Kidney (tissue), 13 donors: ENCODE measurements at regions not wholly inside any gene's neighbourhood (a gene's known extent, or its start where the extent isn't known, plus 50 kb on each side); places are given as distances from the start of the nearest gene placed in this dataset.
A peak's percentile ranks its signal among the peaks of the same experiment; 100 is the strongest.

Experiments used
- DNase-seq, 5 donors: peaks; one replicate each; pipeline ENCODE4 v3.0.0-alpha.2; 2013 to 2020
- FAIRE-seq: peaks from 2 replicates; lab custom pipeline; 2012; peaks lifted over from hg19 to GRCh38; lab: Jason Lieb, UNC
- H3K27ac ChIP-seq, 2 donors: one replicate each; pipeline ENCODE4 v1.7.0; 2013; ENCODE audit warnings: low read depth in 2 of 2, low read length in 2 of 2, inconsistent platforms in 1 of 2
- H3K27me3 ChIP-seq: one replicate; pipeline ENCODE4 v1.7.1; 2013; ENCODE audit warnings: low read length, inconsistent platforms; ENCODE audit not compliant: control insufficient read depth, insufficient read depth
- H3K36me3 ChIP-seq, 3 donors: one replicate each; pipeline versions ENCODE4 v1.7.0 to v1.7.1; 2013; ENCODE audit warnings: low read length in 3 of 3, control low read depth in 1 of 3, inconsistent platforms in 1 of 3; ENCODE audit not compliant: insufficient read depth in 3 of 3, control insufficient read depth in 2 of 3
- H3K4me1 ChIP-seq, 3 donors: one replicate each; pipeline versions ENCODE4 v1.7.0 to v1.7.1; 2013; ENCODE audit warnings: low read length in 3 of 3, inconsistent platforms in 1 of 3, low read depth in 1 of 3; ENCODE audit not compliant: control insufficient read depth in 2 of 3, insufficient read depth in 2 of 3
- H3K4me3 ChIP-seq, 3 donors: one replicate each; pipeline versions ENCODE4 v1.7.0 to v1.8.1; 2013; ENCODE audit warnings: low read length in 3 of 3, control low read depth in 1 of 3, inconsistent platforms in 1 of 3
- H3K9ac ChIP-seq, 3 donors: one replicate each; pipeline versions ENCODE4 v1.7.0 to v1.7.1; 2013; ENCODE audit warnings: low read length in 3 of 3, control low read depth in 1 of 3, inconsistent platforms in 1 of 3
- H3K9me3 ChIP-seq, 3 donors: one replicate each; pipeline versions ENCODE4 v1.7.0 to v1.7.1; 2013; ENCODE audit warnings: low read length in 3 of 3, control low read depth in 1 of 3, inconsistent platforms in 1 of 3; ENCODE audit not compliant: control insufficient read depth in 2 of 3, insufficient read depth in 1 of 3
- CTCF ChIP-seq: IDR thresholded peaks from 3 replicates; pipeline ENCODE4 v1.5.1; 2012; ENCODE audit warnings: mild to moderate bottlenecking, moderate library complexity, borderline replicate concordance; ENCODE audit not compliant: insufficient read depth; ENCODE audit errors: extremely low read depth
- intact Hi-C: fragments of 100-400 bp; cut with DNase I; formaldehyde crosslinking; loops from one replicate; pipeline ENCODE4 v1.11.1; 2022
- donor health status: control.
- donor health status: control.
- donor health status: control.
- donor health status: control.
- donor health status: control.
- donor health status: DM: yes; HTN: yes; CAD: no.
- donor health status: Normal renal cell carcinoma (clear cell type).

GRCh38 chr3:44000586-44000985 lies 241.1 kb upstream of the TOPAZ1 start:
- intact Hi-C loops: no loop called here
- H3K36me3 ChIP-seq: no peaks in the 10 kb centered on the region
- DNase-seq: no peak
- H3K4me1 ChIP-seq: peaks cover 0 to 24% (median 0%) of the 10 kb centered on the region in 3 donors
- FAIRE-seq: no peak
- no peaks in the 10 kb centered on the region for H3K9me3 ChIP-seq
- H3K9ac ChIP-seq: no peak overlapping the region
- no peak for TF ChIP-seq CTCF
- H3K27me3 ChIP-seq: peaks cover 38% of the 10 kb centered on the region
- no peak overlapping the region for H3K27ac ChIP-seq
- H3K4me3 ChIP-seq: peak overlapping the region in 1 of 3 donors; percentile 45

GRCh38 chr3:44001072-44001471 lies 240.6 kb upstream of the TOPAZ1 start:
- Histone ChIP-seq H3K4me3 (no peak overlapping the region), H3K27me3 (peaks cover 35% of the 10 kb centered on the region), H3K4me1 (peaks cover 0 to 20% (median 0%) of the 10 kb centered on the region in 3 donors), H3K27ac (no peak overlapping the region), H3K9ac (no peak overlapping the region), H3K9me3 (no peaks in the 10 kb centered on the region), H3K36me3 (no peaks in the 10 kb centered on the region)
- intact Hi-C loops: no loop called here
- DNase-seq (no peak), FAIRE-seq (no peak)
- no peak for TF ChIP-seq CTCF

GRCh38 chr3:44003801-44004200 lies 237.9 kb upstream of the TOPAZ1 start:
- H3K27me3 ChIP-seq: peaks cover 16% of the 10 kb centered on the region
- intact Hi-C loops: no loop called here
- TF ChIP-seq CTCF: no peak
- H3K27ac ChIP-seq: no peak overlapping the region
- no peak overlapping the region for H3K4me3 ChIP-seq
- H3K4me1 ChIP-seq: peaks cover 0 to 2% (median 0%) of the 10 kb centered on the region in 3 donors
- no peaks in the 10 kb centered on the region for H3K36me3 ChIP-seq
- FAIRE-seq: no peak
- no peak for DNase-seq
- H3K9me3 ChIP-seq: no peaks in the 10 kb centered on the region
- no peak overlapping the region for H3K9ac ChIP-seq

GRCh38 chr3:44011680-44012079 lies 230.0 kb upstream of the TOPAZ1 start:
- DNase-seq: no peak
- no peaks in the 10 kb centered on the region for H3K9me3 ChIP-seq
- H3K36me3 ChIP-seq: no peaks in the 10 kb centered on the region
- TF ChIP-seq CTCF: no peak
- no peak overlapping the region for H3K27ac ChIP-seq
- H3K27me3 ChIP-seq: no peaks in the 10 kb centered on the region
- intact Hi-C loops: no loop called here
- H3K4me1 ChIP-seq: no peaks in the 10 kb centered on the region
- no peak for FAIRE-seq
- H3K4me3 ChIP-seq: no peak overlapping the region
- H3K9ac ChIP-seq: no peak overlapping the region
